Skeletal muscle satellite cell (primary cell): ENCODE measurements at regions not wholly inside any gene's neighbourhood (a gene's known extent, or its start where the extent isn't known, plus 50 kb on each side); places are given as distances from the start of the nearest gene placed in this dataset.

Experiments
- H3K27me3 ChIP-seq: 2 replicates; pipeline ENCODE4 v1.7.0; 2013; ENCODE audit warnings: low read length; ENCODE audit not compliant: control insufficient read depth, insufficient read depth
- H3K36me3 ChIP-seq: 2 replicates; pipeline ENCODE4 v1.7.0; 2013; ENCODE audit warnings: mild to moderate bottlenecking, control low read depth, low read length; ENCODE audit not compliant: insufficient read depth
- H3K4me1 ChIP-seq: 2 replicates; pipeline ENCODE4 v1.7.0; 2013; ENCODE audit warnings: low read length; ENCODE audit not compliant: control insufficient read depth, insufficient read depth
- H3K4me2 ChIP-seq: 2 replicates; pipeline ENCODE4 v1.7.0; 2013; ENCODE audit warnings: mild to moderate bottlenecking, low read length
- H3K4me3 ChIP-seq: 2 replicates; pipeline ENCODE4 v1.7.0; 2013; ENCODE audit warnings: low read length
- H3K9ac ChIP-seq: 2 replicates; pipeline ENCODE4 v1.7.0; 2013; ENCODE audit warnings: mild to moderate bottlenecking, low read depth, low read length, moderate library complexity
- H3K9me3 ChIP-seq: replicated peaks from 2 replicates; pipeline ENCODE4 v1.7.0; 2013; ENCODE audit warnings: mild to moderate bottlenecking, control low read depth, low read length

- H3K27me3 ChIP-seq: peaks cover under 1% of the 10 kb centered on the region
- H3K9me3 ChIP-seq: no peaks in the 10 kb centered on the region
- no peak overlapping the region for H3K9ac ChIP-seq
- H3K4me1 ChIP-seq: peaks cover 10% of the 10 kb centered on the region
- no peak overlapping the region for H3K4me2 ChIP-seq
- no peaks in the 10 kb centered on the region for H3K36me3 ChIP-seq
- no peak overlapping the region for H3K4me3 ChIP-seq
Observed at GRCh38 chr2:67721516-67721915, 324.4 kb downstream of the ETAA1 start.

- Histone ChIP-seq H3K4me3 (no peak overlapping the region), H3K4me2 (no peak overlapping the region), H3K4me1 (no peaks in the 10 kb centered on the region), H3K27me3 (peaks cover 8% of the 10 kb centered on the region), H3K9me3 (no peaks in the 10 kb centered on the region), H3K9ac (no peak overlapping the region), H3K36me3 (no peaks in the 10 kb centered on the region)
Observed at GRCh38 chr2:67724261-67724660, 327.1 kb downstream of the ETAA1 start.

GRCh38 chr2:67725731-67726130, 328.6 kb downstream of the ETAA1 start:
- Histone ChIP-seq H3K4me2 (no peak overlapping the region), H3K9me3 (no peaks in the 10 kb centered on the region), H3K9ac (no peak overlapping the region), H3K27me3 (peaks cover 8% of the 10 kb centered on the region), H3K36me3 (no peaks in the 10 kb centered on the region), H3K4me1 (no peaks in the 10 kb centered on the region), H3K4me3 (no peak overlapping the region)

GRCh38 chr2:67726416-67726815, 329.3 kb downstream of the ETAA1 start:
- Histone ChIP-seq H3K9me3 (no peaks in the 10 kb centered on the region), H3K4me2 (no peak overlapping the region), H3K9ac (no peak overlapping the region), H3K4me1 (no peaks in the 10 kb centered on the region), H3K27me3 (peaks cover 8% of the 10 kb centered on the region), H3K4me3 (no peak overlapping the region), H3K36me3 (no peaks in the 10 kb centered on the region)

- H3K36me3 ChIP-seq: no peaks in the 10 kb centered on the region
- no peaks in the 10 kb centered on the region for H3K4me1 ChIP-seq
- H3K9me3 ChIP-seq: no peaks in the 10 kb centered on the region
- H3K9ac ChIP-seq: no peak overlapping the region
- H3K4me3 ChIP-seq: no peak overlapping the region
- H3K27me3 ChIP-seq: peaks cover 8% of the 10 kb centered on the region
- no peak overlapping the region for H3K4me2 ChIP-seq
Observed at GRCh38 chr2:67727131-67727530, 330.0 kb downstream of the ETAA1 start.

GRCh38 chr2:67727623-67728022, 330.5 kb downstream of the ETAA1 start:
- Histone ChIP-seq H3K4me1 (no peaks in the 10 kb centered on the region), H3K36me3 (no peaks in the 10 kb centered on the region), H3K9ac (no peak overlapping the region), H3K4me2 (no peak overlapping the region), H3K4me3 (no peak overlapping the region), H3K9me3 (no peaks in the 10 kb centered on the region), H3K27me3 (peaks cover 8% of the 10 kb centered on the region)

GRCh38 chr2:67729474-67729873, 332.3 kb downstream of the ETAA1 start:
- Histone ChIP-seq H3K27me3 (peaks cover 8% of the 10 kb centered on the region), H3K9me3 (no peaks in the 10 kb centered on the region), H3K9ac (no peak overlapping the region), H3K4me3 (no peak overlapping the region), H3K36me3 (no peaks in the 10 kb centered on the region), H3K4me2 (no peak overlapping the region), H3K4me1 (no peaks in the 10 kb centered on the region)

- Histone ChIP-seq H3K4me2 (no peak overlapping the region), H3K9me3 (no peaks in the 10 kb centered on the region), H3K27me3 (no peaks in the 10 kb centered on the region), H3K36me3 (no peaks in the 10 kb centered on the region), H3K9ac (no peak overlapping the region), H3K4me1 (no peaks in the 10 kb centered on the region), H3K4me3 (no peak overlapping the region)
Observed at GRCh38 chr2:67733517-67733916, 329.3 kb downstream of the C1D start.

- no peaks in the 10 kb centered on the region for H3K36me3 ChIP-seq
- no peak overlapping the region for H3K4me3 ChIP-seq
- H3K4me1 ChIP-seq: peaks cover 9% of the 10 kb centered on the region
- no peak overlapping the region for H3K4me2 ChIP-seq
- H3K9me3 ChIP-seq: no peaks in the 10 kb centered on the region
- H3K27me3 ChIP-seq: no peaks in the 10 kb centered on the region
- H3K9ac ChIP-seq: no peak overlapping the region
Observed at GRCh38 chr2:67752199-67752598, 310.6 kb downstream of the C1D start.

GRCh38 chr2:67752969-67753368, 309.8 kb downstream of the C1D start:
- H3K9ac ChIP-seq: no peak overlapping the region
- no peaks in the 10 kb centered on the region for H3K36me3 ChIP-seq
- H3K4me2 ChIP-seq: no peak overlapping the region
- H3K4me3 ChIP-seq: no peak overlapping the region
- H3K9me3 ChIP-seq: no peaks in the 10 kb centered on the region
- H3K27me3 ChIP-seq: no peaks in the 10 kb centered on the region
- H3K4me1 ChIP-seq: peaks cover 9% of the 10 kb centered on the region

- Histone ChIP-seq H3K9me3 (no peaks in the 10 kb centered on the region), H3K9ac (no peak overlapping the region), H3K27me3 (no peaks in the 10 kb centered on the region), H3K4me3 (no peak overlapping the region), H3K4me1 (peaks cover 9% of the 10 kb centered on the region), H3K36me3 (no peaks in the 10 kb centered on the region), H3K4me2 (no peak overlapping the region)
Observed at GRCh38 chr2:67755156-67755882, 307.5 kb downstream of the C1D start.

- no peaks in the 10 kb centered on the region for H3K9me3 ChIP-seq
- no peaks in the 10 kb centered on the region for H3K27me3 ChIP-seq
- H3K36me3 ChIP-seq: no peaks in the 10 kb centered on the region
- no peaks in the 10 kb centered on the region for H3K4me1 ChIP-seq
- H3K4me2 ChIP-seq: no peak overlapping the region
- no peak overlapping the region for H3K9ac ChIP-seq
- no peak overlapping the region for H3K4me3 ChIP-seq
Observed at GRCh38 chr2:67760995-67761394, 301.8 kb downstream of the C1D start.
